GM23248 (cell line): ENCODE measurements at regions not wholly inside any gene's neighbourhood (a gene's known extent, or its start where the extent isn't known, plus 50 kb on each side); places are given as distances from the start of the nearest gene placed in this dataset.

Experiments used
- DNase-seq: peaks from one replicate; pipeline ENCODE4 v3.0.0-alpha.2; 2015
- H2AFZ ChIP-seq: fragments of 200-600 bp; sonication (generic); 2 replicates; pipeline ENCODE4 v1.6.1; 2016; ENCODE audit warnings: antibody characterized with exemption
- H3F3A ChIP-seq: fragments of 200-600 bp; sonication (generic); 2 replicates; pipeline ENCODE4 v1.6.1; 2016; ENCODE audit warnings: mild to moderate bottlenecking, antibody characterized with exemption, mixed run types; ENCODE audit not compliant: insufficient read depth
- H3K27ac ChIP-seq: fragments of 200-600 bp; sonication (generic); 2 replicates; pipeline ENCODE4 v1.5.1; 2016; ENCODE audit warnings: mild to moderate bottlenecking
- H3K27me3 ChIP-seq: fragments of 200-600 bp; sonication (generic); replicated peaks from 2 replicates; pipeline ENCODE4 v1.6.1; 2016; ENCODE audit warnings: mild to moderate bottlenecking; ENCODE audit not compliant: insufficient read depth
- H3K36me3 ChIP-seq: fragments of 200-600 bp; sonication (generic); 2 replicates; pipeline ENCODE4 v1.6.1; 2016; ENCODE audit warnings: low read depth, mild to moderate bottlenecking
- H3K4me1 ChIP-seq: fragments of 200-600 bp; sonication (generic); 2 replicates; pipeline ENCODE4 v1.6.1; 2016; ENCODE audit warnings: mild to moderate bottlenecking; ENCODE audit not compliant: insufficient read depth
- H3K4me2 ChIP-seq: fragments of 200-600 bp; sonication (generic); one replicate; pipeline ENCODE4 v1.6.1; 2016; ENCODE audit warnings: mild to moderate bottlenecking; ENCODE audit not compliant: unreplicated experiment
- H3K4me3 ChIP-seq: fragments of 200-600 bp; sonication (generic); 2 replicates; pipeline ENCODE4 v1.5.1; 2016; ENCODE audit warnings: mild to moderate bottlenecking
- H3K79me2 ChIP-seq: fragments of 200-600 bp; sonication (generic); 2 replicates; pipeline ENCODE4 v1.6.1; 2016; ENCODE audit warnings: mild to moderate bottlenecking; ENCODE audit not compliant: insufficient read depth
- H3K9ac ChIP-seq: fragments of 200-600 bp; sonication (generic); 2 replicates; pipeline ENCODE4 v1.6.1; 2016; ENCODE audit warnings: mild to moderate bottlenecking
- H3K9me2 ChIP-seq: fragments of 200-600 bp; sonication (generic); 2 replicates; pipeline ENCODE4 v1.6.1; 2016; ENCODE audit warnings: mixed run types, mild to moderate bottlenecking, moderate library complexity; ENCODE audit not compliant: insufficient read depth
- H3K9me3 ChIP-seq: fragments of 200-600 bp; sonication (generic); one replicate; pipeline ENCODE4 v1.6.1; 2017; ENCODE audit warnings: low read depth
- H4K20me1 ChIP-seq: fragments of 200-600 bp; sonication (generic); 2 replicates; pipeline ENCODE4 v1.6.0; 2016; ENCODE audit not compliant: insufficient read depth
- EZH2 ChIP-seq: fragments of 200-600 bp; sonication (generic); IDR thresholded peaks from 2 replicates; pipeline ENCODE4 v1.6.1; 2018; ENCODE audit warnings: antibody characterized with exemption, mild to moderate bottlenecking; ENCODE audit not compliant: insufficient read depth, poor library complexity, severe bottlenecking
- EZH2phosphoT487 ChIP-seq: fragments of 200-600 bp; sonication (generic); IDR thresholded peaks from 2 replicates; pipeline ENCODE4 v1.6.1; 2018; ENCODE audit warnings: antibody characterized with exemption, moderate library complexity, mild to moderate bottlenecking, low read depth; ENCODE audit not compliant: insufficient read depth
- WGBS, 2 experiments: methylation state at CpG; one replicate each; pipeline ENCODE4 v1.1.6; 2015 to 2017; ENCODE audit warnings: low lambda C conversion rate in 2 of 2, low coverage in 1 of 2; ENCODE audit errors: missing lambda C conversion rate in 2 of 2; 5-methylcytosine and 5-hydroxymethylcytosine counted together
- in situ Hi-C: fragments of 300-500 bp; cut with MboI; formaldehyde crosslinking; loops from 2 replicates; pipeline ENCODE4 v1.15.0; 2020

DNA sequence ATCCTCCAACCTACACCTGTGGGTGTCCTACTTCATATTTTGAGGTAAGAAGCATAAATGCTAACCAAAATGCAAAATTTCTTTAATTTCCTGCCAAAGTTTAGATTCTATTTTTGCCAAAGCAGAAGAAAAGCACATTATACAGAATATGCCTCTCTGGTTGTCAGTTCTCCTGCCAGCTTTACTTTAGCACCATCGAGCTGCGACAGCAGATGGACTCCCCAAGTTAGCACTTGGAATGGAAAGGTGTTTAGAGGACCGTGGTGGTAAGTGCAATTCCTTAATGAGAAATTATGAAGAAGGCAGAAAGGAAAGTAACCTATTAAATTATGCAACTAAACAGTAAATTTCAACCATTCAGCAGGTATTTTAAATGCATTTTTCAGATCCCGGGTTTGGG is 326.6 kb downstream of the RERGL start:
- DNase-seq: no peak
- Histone ChIP-seq H4K20me1 (no peaks in the 10 kb centered on the region), H3K4me1 (no peaks in the 10 kb centered on the region), H3K27ac (no peak overlapping the region), H3K36me3 (no peaks in the 10 kb centered on the region), H3K27me3 (no peaks in the 10 kb centered on the region), H3K9ac (no peak overlapping the region), H3K4me3 (no peak overlapping the region), H3F3A (no peaks in the 10 kb centered on the region), H3K4me2 (no peak overlapping the region), H3K9me2 (no peaks in the 10 kb centered on the region), H2AFZ (no peak overlapping the region), H3K9me3 (peaks cover 6% of the 10 kb centered on the region), H3K79me2 (no peaks in the 10 kb centered on the region)
- no peak for TF ChIP-seq EZH2
- TF ChIP-seq EZH2phosphoT487: no peak
- WGBS, 2 experiments: 38 to 41% methylated on average over 4 of the region's 4 CpGs
- in situ Hi-C loops: loop anchor here (10.0 kb wide), 1 partner anchor 81 kb away; no protein-coding TSS in a partner anchor

DNA sequence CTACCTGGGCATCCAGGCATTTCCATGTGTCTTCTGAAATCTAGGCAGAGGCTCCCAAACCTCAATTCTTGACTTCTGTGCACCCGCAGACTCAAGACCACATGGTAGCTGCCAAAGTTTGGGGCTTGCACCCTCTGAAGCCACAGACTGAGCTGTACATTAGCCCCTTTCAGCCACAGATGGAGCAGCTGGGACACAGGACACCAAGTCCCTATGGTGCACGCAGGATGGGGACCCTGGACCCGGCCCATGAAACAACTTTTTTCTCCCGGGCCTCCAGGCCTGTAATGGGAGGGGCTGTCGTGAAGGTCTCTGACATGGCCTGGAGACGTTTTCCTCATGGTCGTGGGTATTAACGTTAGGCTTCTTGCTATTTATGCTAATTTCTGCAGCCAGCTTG is 330.0 kb downstream of the RERGL start:
- no peak for DNase-seq
- H3K4me1 ChIP-seq: no peaks in the 10 kb centered on the region
- H3K9me2 ChIP-seq: no peaks in the 10 kb centered on the region
- no peak overlapping the region for H3K27ac ChIP-seq
- H4K20me1 ChIP-seq: no peaks in the 10 kb centered on the region
- H3K36me3 ChIP-seq: no peaks in the 10 kb centered on the region
- H3K27me3 ChIP-seq: no peaks in the 10 kb centered on the region
- H3K9me3 ChIP-seq: peaks cover 3% of the 10 kb centered on the region
- WGBS, 2 experiments: 23 to 28% methylated on average over 8 of the region's 8 CpGs
- no peak overlapping the region for H3K4me3 ChIP-seq
- H3K79me2 ChIP-seq: no peaks in the 10 kb centered on the region
- in situ Hi-C loops: loop anchor here (10.0 kb wide), 1 partner anchor 85 kb away; no protein-coding TSS in a partner anchor
- no peak for TF ChIP-seq EZH2
- no peak for TF ChIP-seq EZH2phosphoT487
- no peaks in the 10 kb centered on the region for H3F3A ChIP-seq
- H2AFZ ChIP-seq: no peak overlapping the region
- no peak overlapping the region for H3K4me2 ChIP-seq
- H3K9ac ChIP-seq: no peak overlapping the region
